BLaER1 treated with 17β-estradiol and CSF1 and Interleukin-3, amounts not matched to agents 10 nM and 100 nM (cell line): ENCODE measurements at regions not wholly inside any gene's neighbourhood (a gene's known extent, or its start where the extent isn't known, plus 50 kb on each side); places are given as distances from the start of the nearest gene placed in this dataset.

Experiments used
- H3K27ac ChIP-seq, 11 experiments: shearing (Covaris generic); formaldehyde crosslinking; 2 replicates each; pipeline ENCODE4 v1.8.1; 2022
- H3K27me3 ChIP-seq, 11 experiments: shearing (Covaris generic); formaldehyde crosslinking; 2 replicates each; pipeline ENCODE4 v1.8.1; 2022
- H3K36me3 ChIP-seq, 11 experiments: shearing (Covaris generic); formaldehyde crosslinking; 2 replicates each; pipeline ENCODE4 v1.8.1; 2022
- H3K4me1 ChIP-seq, 10 experiments: shearing (Covaris generic); formaldehyde crosslinking; 2 replicates each; pipeline ENCODE4 v1.8.1; 2022
- H3K4me2 ChIP-seq, 11 experiments: shearing (Covaris generic); formaldehyde crosslinking; 2 replicates each; pipeline ENCODE4 v1.8.1; 2022
- H3K4me3 ChIP-seq, 10 experiments: shearing (Covaris generic); formaldehyde crosslinking; 2 replicates each; pipeline ENCODE4 v1.8.1; 2022
- H3K9ac ChIP-seq, 11 experiments: shearing (Covaris generic); formaldehyde crosslinking; 2 replicates each; pipeline ENCODE4 v1.8.1; 2022
- H3K9me3 ChIP-seq, 11 experiments: shearing (Covaris generic); formaldehyde crosslinking; replicated peaks in 1 of 11; 2 replicates each; pipeline ENCODE4 v1.8.1; 2022
- H4K20me1 ChIP-seq, 11 experiments: shearing (Covaris generic); formaldehyde crosslinking; 2 replicates each; pipeline ENCODE4 v1.8.1; 2022
- Cebpa-rat ChIP-seq, 11 experiments: shearing (Covaris generic); IDR thresholded peaks; 2 replicates each; pipeline ENCODE4 v1.8.1; 2022

GRCh38 chr7:116447436-116447835 lies 52.1 kb upstream of the CAV2 start:
- H3K9me3 ChIP-seq, result no peaks in the 10 kb centered on the region
- no peak for TF ChIP-seq Cebpa-rat (IDR thresholded peaks at IDR 0.05)
- no peaks in the 10 kb centered on the region for H3K27me3 ChIP-seq
- H3K4me1 ChIP-seq, result peaks cover 0 to 5% (median 0%) of the 10 kb centered on the region in 10 experiments; a peak in 3 of 20 replicates
- H4K20me1 ChIP-seq, result no peaks in the 10 kb centered on the region
- no peaks in the 10 kb centered on the region for H3K36me3 ChIP-seq
- H3K27ac ChIP-seq, result no peak overlapping the region
- H3K4me3 ChIP-seq, result no peak overlapping the region
- H3K9ac ChIP-seq, result no peak overlapping the region
- no peak overlapping the region for H3K4me2 ChIP-seq

GRCh38 chr7:116447966-116448839 lies 51.3 kb upstream of the CAV2 start:
- TF ChIP-seq Cebpa-rat (IDR thresholded peaks at IDR 0.05), result no peak
- Histone ChIP-seq H3K4me3 (no peak overlapping the region), H3K9me3 (no peaks in the 10 kb centered on the region), H3K27ac (no peak overlapping the region), H3K36me3 (no peaks in the 10 kb centered on the region), H3K9ac (no peak overlapping the region), H3K4me1 (peaks cover 0 to 5% (median 0%) of the 10 kb centered on the region in 10 experiments; a peak in 3 of 20 replicates), H3K27me3 (no peaks in the 10 kb centered on the region), H3K4me2 (no peak overlapping the region), H4K20me1 (no peaks in the 10 kb centered on the region)

- H4K20me1 ChIP-seq, result no peaks in the 10 kb centered on the region
- H3K4me3 ChIP-seq, result no peak overlapping the region
- no peak for TF ChIP-seq Cebpa-rat (IDR thresholded peaks at IDR 0.05)
- no peak overlapping the region for H3K27ac ChIP-seq
- H3K9me3 ChIP-seq, result no peaks in the 10 kb centered on the region
- H3K4me2 ChIP-seq, result no peak overlapping the region
- H3K36me3 ChIP-seq, result no peaks in the 10 kb centered on the region
- H3K9ac ChIP-seq, result no peak overlapping the region
- peaks cover 0 to 5% (median 0%) of the 10 kb centered on the region in 10 experiments; a peak in 3 of 20 replicates for H3K4me1 ChIP-seq
- no peaks in the 10 kb centered on the region for H3K27me3 ChIP-seq
Measured at GRCh38 chr7:116449441-116449840, 50.1 kb upstream of the CAV2 start.
